SK-N-SH treated with all-trans-retinoic acid at 6 μM for 48 hours (cell line): ENCODE measurements at regions not wholly inside any gene's neighbourhood (a gene's known extent, or its start where the extent isn't known, plus 50 kb on each side); places are given as distances from the start of the nearest gene placed in this dataset.

Source experiments
- ARNTL ChIP-seq: fragments of 450-650 bp; formaldehyde crosslinking; IDR thresholded peaks from 2 replicates; pipeline ENCODE4 v1.5.0; 2020; ENCODE audit warnings: low read depth, mild to moderate bottlenecking, moderate library complexity, borderline replicate concordance
- OSR1 ChIP-seq: fragments of 250-450 bp; sonication (Bioruptor Pico); IDR thresholded peaks from 2 replicates; pipeline ENCODE4 v1.8.0; 2022; ENCODE audit warnings: moderate library complexity, mild to moderate bottlenecking, inconsistent platforms
- PPARA ChIP-seq: fragments of 250-450 bp; sonication (Bioruptor Pico); IDR thresholded peaks from 2 replicates; pipeline ENCODE4 v1.5.0; 2020; ENCODE audit warnings: mild to moderate bottlenecking, borderline replicate concordance
- SNAI2 ChIP-seq: fragments of 250-450 bp; sonication (Bioruptor Pico); IDR thresholded peaks from 2 replicates; pipeline ENCODE4 v1.5.0; 2020; ENCODE audit warnings: mild to moderate bottlenecking, moderate library complexity
- ZFP3 ChIP-seq: fragments of 250-450 bp; sonication (Bioruptor Pico); IDR thresholded peaks from 2 replicates; pipeline ENCODE4 v1.5.0; 2020; ENCODE audit warnings: mild to moderate bottlenecking, moderate library complexity
- ZFP30 ChIP-seq: fragments of 450-650 bp; formaldehyde crosslinking; IDR thresholded peaks from 2 replicates; pipeline ENCODE4 v1.5.0; 2022; ENCODE audit warnings: mild to moderate bottlenecking, moderate library complexity
- ZNF565 ChIP-seq: fragments of 450-650 bp; formaldehyde crosslinking; conservative IDR thresholded peaks from 2 replicates; pipeline ENCODE4 v1.5.0; 2020; ENCODE audit warnings: low read depth, mild to moderate bottlenecking, moderate library complexity
- ZNF70 ChIP-seq: fragments of 450-650 bp; formaldehyde crosslinking; IDR thresholded peaks from 2 replicates; pipeline ENCODE4 v1.5.0; 2020; ENCODE audit warnings: mild to moderate bottlenecking, moderate library complexity
- ZNF8 ChIP-seq: fragments of 450-650 bp; formaldehyde crosslinking; IDR thresholded peaks from 2 replicates; pipeline ENCODE4 v1.5.0; 2020; ENCODE audit warnings: mild to moderate bottlenecking, moderate library complexity
- TF ChIP-seq, protein P1 (sequence below): fragments of 250-450 bp; sonication (Bioruptor Pico); IDR thresholded peaks from 2 replicates; pipeline ENCODE4 v1.5.1; 2021; ENCODE audit warnings: mild to moderate bottlenecking, moderate library complexity
- TF ChIP-seq, protein P2 (sequence below): fragments of 250-450 bp; sonication (Bioruptor Pico); IDR thresholded peaks from 2 replicates; pipeline ENCODE4 v1.5.1; 2020; ENCODE audit warnings: low read depth, mild to moderate bottlenecking, moderate library complexity
- TF ChIP-seq, protein P3 (sequence below): fragments of 250-450 bp; sonication (Bioruptor Pico); IDR thresholded peaks from 2 replicates; pipeline ENCODE4 v1.8.0; 2021; ENCODE audit warnings: low read depth, mild to moderate bottlenecking, moderate library complexity, borderline replicate concordance
- TF ChIP-seq, protein P4 (sequence below): fragments of 250-450 bp; sonication (Bioruptor Pico); IDR thresholded peaks from 2 replicates; pipeline ENCODE4 v1.8.0; 2020; ENCODE audit warnings: mild to moderate bottlenecking, moderate library complexity, borderline replicate concordance

DNA sequence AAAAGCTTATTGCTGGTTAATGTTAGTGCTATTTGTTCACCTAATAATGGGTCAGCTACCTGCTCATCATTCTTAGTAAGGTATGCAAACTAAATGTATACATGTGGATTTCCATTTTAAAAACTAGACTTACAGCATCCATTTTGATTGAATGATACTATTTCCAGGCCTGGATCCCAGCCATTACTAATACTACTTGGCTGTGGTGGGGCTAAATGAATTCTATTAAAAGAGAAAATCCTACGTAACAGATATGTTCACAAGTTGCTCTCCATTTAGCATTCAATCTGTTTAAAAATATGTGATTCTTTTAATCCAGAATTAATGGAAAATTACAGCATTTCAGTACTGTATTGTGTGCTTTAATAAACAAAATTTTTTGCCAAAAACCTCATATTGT is 169.4 kb upstream of the MIR17HG start:
- no peak for TF ChIP-seq OSR1 (CRISPR knock-in tag)
- TF ChIP-seq ZNF8 (CRISPR knock-in tag), result no peak
- TF ChIP-seq, protein P1, sequence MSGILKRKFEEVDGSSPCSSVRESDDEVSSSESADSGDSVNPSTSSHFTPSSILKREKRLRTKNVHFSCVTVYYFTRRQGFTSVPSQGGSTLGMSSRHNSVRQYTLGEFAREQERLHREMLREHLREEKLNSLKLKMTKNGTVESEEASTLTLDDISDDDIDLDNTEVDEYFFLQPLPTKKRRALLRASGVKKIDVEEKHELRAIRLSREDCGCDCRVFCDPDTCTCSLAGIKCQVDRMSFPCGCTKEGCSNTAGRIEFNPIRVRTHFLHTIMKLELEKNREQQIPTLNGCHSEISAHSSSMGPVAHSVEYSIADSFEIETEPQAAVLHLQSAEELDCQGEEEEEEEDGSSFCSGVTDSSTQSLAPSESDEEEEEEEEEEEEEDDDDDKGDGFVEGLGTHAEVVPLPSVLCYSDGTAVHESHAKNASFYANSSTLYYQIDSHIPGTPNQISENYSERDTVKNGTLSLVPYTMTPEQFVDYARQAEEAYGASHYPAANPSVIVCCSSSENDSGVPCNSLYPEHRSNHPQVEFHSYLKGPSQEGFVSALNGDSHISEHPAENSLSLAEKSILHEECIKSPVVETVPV (CRISPR knock-in tag), result no peak
- no peak for TF ChIP-seq ZFP30 (CRISPR knock-in tag)
- no peak for TF ChIP-seq ARNTL (CRISPR knock-in tag)
- TF ChIP-seq PPARA, result no peak
- TF ChIP-seq, protein P2, sequence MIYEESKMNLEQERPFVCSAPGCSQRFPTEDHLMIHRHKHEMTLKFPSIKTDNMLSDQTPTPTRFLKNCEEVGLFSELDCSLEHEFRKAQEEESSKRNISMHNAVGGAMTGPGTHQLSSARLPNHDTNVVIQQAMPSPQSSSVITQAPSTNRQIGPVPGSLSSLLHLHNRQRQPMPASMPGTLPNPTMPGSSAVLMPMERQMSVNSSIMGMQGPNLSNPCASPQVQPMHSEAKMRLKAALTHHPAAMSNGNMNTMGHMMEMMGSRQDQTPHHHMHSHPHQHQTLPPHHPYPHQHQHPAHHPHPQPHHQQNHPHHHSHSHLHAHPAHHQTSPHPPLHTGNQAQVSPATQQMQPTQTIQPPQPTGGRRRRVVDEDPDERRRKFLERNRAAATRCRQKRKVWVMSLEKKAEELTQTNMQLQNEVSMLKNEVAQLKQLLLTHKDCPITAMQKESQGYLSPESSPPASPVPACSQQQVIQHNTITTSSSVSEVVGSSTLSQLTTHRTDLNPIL (CRISPR knock-in tag), result no peak
- no peak for TF ChIP-seq SNAI2 (CRISPR knock-in tag)
- no peak for TF ChIP-seq ZFP3 (CRISPR knock-in tag)
- TF ChIP-seq, protein P3, sequence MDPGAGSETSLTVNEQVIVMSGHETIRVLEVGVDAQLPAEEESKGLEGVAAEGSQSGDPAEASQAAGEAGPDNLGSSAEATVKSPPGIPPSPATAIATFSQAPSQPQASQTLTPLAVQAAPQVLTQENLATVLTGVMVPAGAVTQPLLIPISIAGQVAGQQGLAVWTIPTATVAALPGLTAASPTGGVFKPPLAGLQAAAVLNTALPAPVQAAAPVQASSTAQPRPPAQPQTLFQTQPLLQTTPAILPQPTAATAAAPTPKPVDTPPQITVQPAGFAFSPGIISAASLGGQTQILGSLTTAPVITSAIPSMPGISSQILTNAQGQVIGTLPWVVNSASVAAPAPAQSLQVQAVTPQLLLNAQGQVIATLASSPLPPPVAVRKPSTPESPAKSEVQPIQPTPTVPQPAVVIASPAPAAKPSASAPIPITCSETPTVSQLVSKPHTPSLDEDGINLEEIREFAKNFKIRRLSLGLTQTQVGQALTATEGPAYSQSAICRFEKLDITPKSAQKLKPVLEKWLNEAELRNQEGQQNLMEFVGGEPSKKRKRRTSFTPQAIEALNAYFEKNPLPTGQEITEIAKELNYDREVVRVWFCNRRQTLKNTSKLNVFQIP (CRISPR knock-in tag), result no peak
- TF ChIP-seq ZNF565 (CRISPR knock-in tag), result no peak
- TF ChIP-seq ZNF70 (CRISPR knock-in tag), result no peak
- TF ChIP-seq, protein P4, sequence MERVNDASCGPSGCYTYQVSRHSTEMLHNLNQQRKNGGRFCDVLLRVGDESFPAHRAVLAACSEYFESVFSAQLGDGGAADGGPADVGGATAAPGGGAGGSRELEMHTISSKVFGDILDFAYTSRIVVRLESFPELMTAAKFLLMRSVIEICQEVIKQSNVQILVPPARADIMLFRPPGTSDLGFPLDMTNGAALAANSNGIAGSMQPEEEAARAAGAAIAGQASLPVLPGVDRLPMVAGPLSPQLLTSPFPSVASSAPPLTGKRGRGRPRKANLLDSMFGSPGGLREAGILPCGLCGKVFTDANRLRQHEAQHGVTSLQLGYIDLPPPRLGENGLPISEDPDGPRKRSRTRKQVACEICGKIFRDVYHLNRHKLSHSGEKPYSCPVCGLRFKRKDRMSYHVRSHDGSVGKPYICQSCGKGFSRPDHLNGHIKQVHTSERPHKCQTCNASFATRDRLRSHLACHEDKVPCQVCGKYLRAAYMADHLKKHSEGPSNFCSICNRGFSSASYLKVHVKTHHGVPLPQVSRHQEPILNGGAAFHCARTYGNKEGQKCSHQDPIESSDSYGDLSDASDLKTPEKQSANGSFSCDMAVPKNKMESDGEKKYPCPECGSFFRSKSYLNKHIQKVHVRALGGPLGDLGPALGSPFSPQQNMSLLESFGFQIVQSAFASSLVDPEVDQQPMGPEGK, result no peak
